ENCODE measurements at regions not wholly inside any gene's neighbourhood (a gene's known extent, or its start where the extent isn't known, plus 50 kb on each side); places are given as distances from the start of the nearest gene placed in this dataset.

DNA sequence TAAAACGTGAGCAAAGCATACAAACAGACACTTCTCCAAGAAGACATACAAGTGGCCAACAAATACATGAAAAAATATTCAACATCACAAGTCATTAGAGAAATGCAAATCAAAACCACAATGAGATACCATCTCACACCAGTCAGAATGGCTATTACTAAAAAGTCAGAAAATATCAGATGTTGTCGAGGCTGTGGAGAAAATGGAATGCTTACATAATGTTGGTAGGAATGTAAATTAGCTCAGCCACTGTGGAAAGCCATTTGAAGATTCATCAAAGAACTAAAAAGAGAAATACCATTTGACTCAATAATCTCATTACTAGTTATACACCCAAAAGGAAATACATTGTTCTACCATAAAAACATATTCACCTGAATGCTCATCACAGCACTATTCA, 825.7 kb downstream of the SUCLG1 start:
- TF ChIP-seq, protein P1, sequence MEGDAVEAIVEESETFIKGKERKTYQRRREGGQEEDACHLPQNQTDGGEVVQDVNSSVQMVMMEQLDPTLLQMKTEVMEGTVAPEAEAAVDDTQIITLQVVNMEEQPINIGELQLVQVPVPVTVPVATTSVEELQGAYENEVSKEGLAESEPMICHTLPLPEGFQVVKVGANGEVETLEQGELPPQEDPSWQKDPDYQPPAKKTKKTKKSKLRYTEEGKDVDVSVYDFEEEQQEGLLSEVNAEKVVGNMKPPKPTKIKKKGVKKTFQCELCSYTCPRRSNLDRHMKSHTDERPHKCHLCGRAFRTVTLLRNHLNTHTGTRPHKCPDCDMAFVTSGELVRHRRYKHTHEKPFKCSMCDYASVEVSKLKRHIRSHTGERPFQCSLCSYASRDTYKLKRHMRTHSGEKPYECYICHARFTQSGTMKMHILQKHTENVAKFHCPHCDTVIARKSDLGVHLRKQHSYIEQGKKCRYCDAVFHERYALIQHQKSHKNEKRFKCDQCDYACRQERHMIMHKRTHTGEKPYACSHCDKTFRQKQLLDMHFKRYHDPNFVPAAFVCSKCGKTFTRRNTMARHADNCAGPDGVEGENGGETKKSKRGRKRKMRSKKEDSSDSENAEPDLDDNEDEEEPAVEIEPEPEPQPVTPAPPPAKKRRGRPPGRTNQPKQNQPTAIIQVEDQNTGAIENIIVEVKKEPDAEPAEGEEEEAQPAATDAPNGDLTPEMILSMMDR (conservative IDR thresholded peaks at IDR 0.05; ENCODE audit: low read depth, low read length) = no peak
- TF ChIP-seq EZH2 (IDR thresholded peaks at IDR 0.05; ENCODE audit: low read length, unreplicated experiment) = no peak
